ENCODE measurements at regions not wholly inside any gene's neighbourhood (a gene's known extent, or its start where the extent isn't known, plus 50 kb on each side); places are given as distances from the start of the nearest gene placed in this dataset.

- DNase-seq: no peak
- peaks cover 0 to 2% (median 0%) of the 10 kb centered on the region in 8 donors for H3K9me3 Mint-ChIP-seq
- Histone ChIP-seq H3K36me3 (ENCODE audit: insufficient read depth, low read length) (no peaks in the 10 kb centered on the region), H3K27ac (ENCODE audit: low read depth, low read length) (no peak overlapping the region), H3K4me3 (ENCODE audit: low read length in 2 of 2) (no peak overlapping the region), H3K4me1 (ENCODE audit: insufficient read depth, low read length) (no peaks in the 10 kb centered on the region), H3K27me3 (ENCODE audit: insufficient read depth, low read length) (no peaks in the 10 kb centered on the region), H3K9me3 (ENCODE audit: control insufficient read depth in 1 of 2, low read length in 2 of 2) (no peaks in the 10 kb centered on the region)
- H3K4me1 Mint-ChIP-seq: no peaks in the 10 kb centered on the region
- H3K27me3 Mint-ChIP-seq: peaks cover 3 to 5% of the 10 kb centered on the region in 2 donors
- POLR2A ChIA-PET (ENCODE audit: partially characterized antibody): no interaction called here
- H3K27ac Mint-ChIP-seq: no peak overlapping the region
- intact Hi-C loops (cut with micrococcal nuclease): no loop called here
- CTCF ChIA-PET (ENCODE audit: partially characterized antibody): no interaction called here
- H3K4me3 Mint-ChIP-seq: no peak overlapping the region
- H3K36me3 Mint-ChIP-seq: no peaks in the 10 kb centered on the region
Measured at GRCh38 chr17:73694491-73694890, 50.2 kb upstream of the SDK2 start.

DNA sequence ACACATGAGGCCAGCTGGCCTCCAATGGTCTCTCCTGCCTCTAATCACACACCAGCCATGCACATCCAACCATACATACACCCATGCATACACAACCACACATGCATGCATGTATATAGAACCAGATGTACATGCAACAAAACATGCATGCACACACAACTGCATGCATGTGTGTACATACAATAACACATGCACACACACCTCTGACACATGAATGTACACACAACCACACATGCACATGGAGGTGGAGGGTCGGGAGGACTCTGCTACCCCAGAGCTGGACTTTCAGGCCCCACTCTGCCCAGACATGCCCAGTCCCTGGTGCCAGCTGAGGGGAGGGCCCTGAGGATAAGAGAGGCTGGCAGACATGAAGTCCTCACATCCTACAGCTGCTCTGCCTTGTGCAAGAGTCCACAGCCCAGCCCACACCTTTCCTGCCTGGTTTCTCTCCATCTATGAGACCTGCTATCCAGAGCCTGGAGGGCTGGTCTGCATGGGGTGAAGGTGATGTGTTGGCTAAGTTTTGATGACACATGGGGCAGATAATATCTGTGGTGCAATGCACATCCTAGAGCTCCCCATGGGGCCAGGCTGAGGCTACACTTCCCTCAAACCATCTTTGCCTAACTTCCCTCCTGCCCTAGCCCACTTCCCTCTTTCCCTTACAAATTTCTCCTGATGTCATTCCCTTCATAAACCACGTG is 50.9 kb upstream of the SDK2 start:
- ChIA-PET POLR2A (ENCODE audit: partially characterized antibody) (no interaction called here), CTCF (ENCODE audit: partially characterized antibody) (no interaction called here)
- no peaks in the 10 kb centered on the region for H3K27me3 ChIP-seq (ENCODE audit: insufficient read depth, low read length)
- no peaks in the 10 kb centered on the region for H3K36me3 ChIP-seq (ENCODE audit: insufficient read depth, low read length)
- H3K4me1 Mint-ChIP-seq: no peaks in the 10 kb centered on the region
- intact Hi-C loops (cut with micrococcal nuclease): no loop called here
- peaks cover 0 to 2% (median 0%) of the 10 kb centered on the region in 8 donors for H3K9me3 Mint-ChIP-seq
- H3K4me1 ChIP-seq (ENCODE audit: insufficient read depth, low read length): no peaks in the 10 kb centered on the region
- no peaks in the 10 kb centered on the region for H3K36me3 Mint-ChIP-seq
- peaks cover 3% of the 10 kb centered on the region in 2 donors for H3K27me3 Mint-ChIP-seq
- H3K9me3 ChIP-seq (ENCODE audit: control insufficient read depth in 1 of 2, low read length in 2 of 2): no peaks in the 10 kb centered on the region
- H3K27ac Mint-ChIP-seq: no peak overlapping the region
- H3K4me3 Mint-ChIP-seq: peak overlapping the region in 1 of 8 donors; percentile 7
- no peak for DNase-seq
- H3K27ac ChIP-seq (ENCODE audit: low read depth, low read length): no peak overlapping the region
- no peak overlapping the region for H3K4me3 ChIP-seq (ENCODE audit: low read length in 2 of 2)

- Mint-ChIP-seq H3K4me3 (no peak overlapping the region), H3K36me3 (no peaks in the 10 kb centered on the region), H3K9me3 (peaks cover 0 to 2% (median 0%) of the 10 kb centered on the region in 8 donors), H3K27ac (no peak overlapping the region), H3K27me3 (peaks cover 3 to 6% of the 10 kb centered on the region in 2 donors), H3K4me1 (no peaks in the 10 kb centered on the region)
- H3K27me3 ChIP-seq (ENCODE audit: insufficient read depth, low read length): no peaks in the 10 kb centered on the region
- no peak overlapping the region for H3K27ac ChIP-seq (ENCODE audit: low read depth, low read length)
- no peaks in the 10 kb centered on the region for H3K4me1 ChIP-seq (ENCODE audit: insufficient read depth, low read length)
- no peak overlapping the region for H3K4me3 ChIP-seq (ENCODE audit: low read length in 2 of 2)
- no peaks in the 10 kb centered on the region for H3K9me3 ChIP-seq (ENCODE audit: control insufficient read depth in 1 of 2, low read length in 2 of 2)
- CTCF ChIA-PET (ENCODE audit: partially characterized antibody): no interaction called here
- POLR2A ChIA-PET (ENCODE audit: partially characterized antibody): no interaction called here
- H3K36me3 ChIP-seq (ENCODE audit: insufficient read depth, low read length): no peaks in the 10 kb centered on the region
- no peak for DNase-seq
- intact Hi-C loops (cut with micrococcal nuclease): no loop called here
Measured at GRCh38 chr17:73696251-73696650, 52.0 kb upstream of the SDK2 start.

DNA sequence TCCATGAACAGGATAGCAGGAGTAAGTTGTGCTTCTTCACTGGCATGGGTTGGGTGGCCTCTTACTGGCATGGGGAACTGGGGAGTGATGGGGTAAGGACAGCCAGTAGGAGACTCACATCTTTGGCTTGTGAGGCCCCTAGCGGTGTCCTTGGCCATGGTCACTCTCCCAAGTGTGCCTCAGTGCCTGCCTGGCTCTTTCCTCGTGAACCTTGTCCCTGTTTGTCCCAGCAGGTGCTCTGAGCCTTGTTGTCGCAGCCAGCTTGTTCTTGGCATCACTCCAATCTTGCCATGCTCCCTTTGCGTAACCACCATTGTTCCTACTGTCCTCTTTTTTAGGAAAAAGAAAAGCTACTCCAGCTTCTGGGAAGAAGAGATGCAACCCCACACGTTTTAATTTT is 53.6 kb upstream of the SDK2 start:
- Histone ChIP-seq H3K27me3 (ENCODE audit: insufficient read depth, low read length) (no peaks in the 10 kb centered on the region), H3K4me1 (ENCODE audit: insufficient read depth, low read length) (no peaks in the 10 kb centered on the region), H3K27ac (ENCODE audit: low read depth, low read length) (no peak overlapping the region), H3K9me3 (ENCODE audit: control insufficient read depth in 1 of 2, low read length in 2 of 2) (no peaks in the 10 kb centered on the region), H3K4me3 (ENCODE audit: low read length in 2 of 2) (no peak overlapping the region), H3K36me3 (ENCODE audit: insufficient read depth, low read length) (no peaks in the 10 kb centered on the region)
- Mint-ChIP-seq H3K4me3 (no peak overlapping the region), H3K4me1 (no peaks in the 10 kb centered on the region), H3K27ac (no peak overlapping the region), H3K9me3 (peaks cover 0 to 2% (median 0%) of the 10 kb centered on the region in 8 donors), H3K27me3 (peaks cover 3 to 4% of the 10 kb centered on the region in 2 donors), H3K36me3 (no peaks in the 10 kb centered on the region)
- intact Hi-C loops (cut with micrococcal nuclease): no loop called here
- CTCF ChIA-PET (ENCODE audit: partially characterized antibody): no interaction called here
- POLR2A ChIA-PET (ENCODE audit: partially characterized antibody): no interaction called here
- no peak for DNase-seq

DNA sequence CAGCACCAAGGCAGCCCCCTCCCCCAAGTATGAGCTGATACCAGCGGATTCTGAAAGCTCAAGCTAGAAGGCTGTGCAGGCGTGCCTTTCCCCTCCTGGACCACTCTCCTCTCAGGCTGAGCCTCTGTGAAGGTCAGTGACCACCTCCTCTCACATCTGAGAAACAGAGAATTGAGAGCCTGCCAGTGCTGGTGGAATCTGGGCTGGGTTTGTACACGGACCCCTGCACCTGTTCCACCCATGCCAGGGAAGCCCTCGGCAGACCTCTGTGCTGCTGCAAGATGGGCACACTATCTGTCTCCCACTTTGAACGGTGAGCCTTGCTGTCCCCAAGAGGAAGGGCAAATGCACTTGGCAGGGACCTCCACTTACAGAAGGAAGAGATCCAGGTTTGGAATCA is 54.7 kb upstream of the SDK2 start:
- Histone ChIP-seq H3K9me3 (ENCODE audit: control insufficient read depth in 1 of 2, low read length in 2 of 2) (no peaks in the 10 kb centered on the region), H3K27ac (ENCODE audit: low read depth, low read length) (no peak overlapping the region), H3K4me3 (ENCODE audit: low read length in 2 of 2) (no peak overlapping the region), H3K4me1 (ENCODE audit: insufficient read depth, low read length) (no peaks in the 10 kb centered on the region), H3K36me3 (ENCODE audit: insufficient read depth, low read length) (no peaks in the 10 kb centered on the region), H3K27me3 (ENCODE audit: insufficient read depth, low read length) (no peaks in the 10 kb centered on the region)
- POLR2A ChIA-PET (ENCODE audit: partially characterized antibody): no interaction called here
- intact Hi-C loops (cut with micrococcal nuclease): no loop called here
- DNase-seq: no peak
- no peak overlapping the region for H3K4me3 Mint-ChIP-seq
- H3K27me3 Mint-ChIP-seq: peaks cover 3 to 6% of the 10 kb centered on the region in 2 donors
- peaks cover 0 to 2% (median 0%) of the 10 kb centered on the region in 8 donors for H3K9me3 Mint-ChIP-seq
- H3K36me3 Mint-ChIP-seq: no peaks in the 10 kb centered on the region
- H3K4me1 Mint-ChIP-seq: no peaks in the 10 kb centered on the region
- H3K27ac Mint-ChIP-seq: no peak overlapping the region
- CTCF ChIA-PET (ENCODE audit: partially characterized antibody): no interaction called here

DNA sequence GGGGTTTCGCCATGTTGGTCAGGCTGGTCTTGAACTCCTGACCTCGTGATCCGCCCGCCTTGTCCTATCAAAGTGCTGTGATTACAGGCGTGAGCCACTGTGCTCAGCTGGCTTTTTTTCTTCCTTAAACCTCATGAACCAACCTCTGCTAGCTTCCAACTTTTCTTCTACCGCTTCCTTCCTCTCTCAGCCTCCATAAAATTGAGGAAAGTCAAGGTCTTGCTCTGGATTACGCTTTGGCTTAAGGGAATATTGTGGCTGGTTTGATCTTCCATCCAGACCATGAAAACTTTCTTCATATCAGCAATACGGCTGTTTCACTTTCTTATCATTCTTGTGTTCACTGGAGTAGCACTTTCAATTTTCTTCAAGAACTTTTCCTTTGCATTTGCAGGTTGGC is 57.5 kb upstream of the SDK2 start:
- H3K36me3 ChIP-seq (ENCODE audit: insufficient read depth, low read length): no peaks in the 10 kb centered on the region
- ChIA-PET CTCF (ENCODE audit: partially characterized antibody) (interaction anchor here (0.7 kb wide), 1 partner anchor 46 kb away, joined by 3 read pairs; no protein-coding TSS in a partner anchor), POLR2A (ENCODE audit: partially characterized antibody) (no interaction called here)
- H3K27ac ChIP-seq (ENCODE audit: low read depth, low read length): no peak overlapping the region
- Mint-ChIP-seq H3K4me3 (no peak overlapping the region), H3K36me3 (no peaks in the 10 kb centered on the region), H3K27me3 (peaks cover 4 to 10% of the 10 kb centered on the region in 2 donors), H3K27ac (peak overlapping the region in 1 of 7 donors; percentile 30), H3K9me3 (no peaks in the 10 kb centered on the region), H3K4me1 (no peaks in the 10 kb centered on the region)
- no peak overlapping the region for H3K4me3 ChIP-seq (ENCODE audit: low read length in 2 of 2)
- intact Hi-C loops (cut with micrococcal nuclease): no loop called here
- H3K9me3 ChIP-seq (ENCODE audit: control insufficient read depth in 1 of 2, low read length in 2 of 2): no peaks in the 10 kb centered on the region
- H3K27me3 ChIP-seq (ENCODE audit: insufficient read depth, low read length): no peaks in the 10 kb centered on the region
- DNase-seq: no peak
- no peaks in the 10 kb centered on the region for H3K4me1 ChIP-seq (ENCODE audit: insufficient read depth, low read length)

DNA sequence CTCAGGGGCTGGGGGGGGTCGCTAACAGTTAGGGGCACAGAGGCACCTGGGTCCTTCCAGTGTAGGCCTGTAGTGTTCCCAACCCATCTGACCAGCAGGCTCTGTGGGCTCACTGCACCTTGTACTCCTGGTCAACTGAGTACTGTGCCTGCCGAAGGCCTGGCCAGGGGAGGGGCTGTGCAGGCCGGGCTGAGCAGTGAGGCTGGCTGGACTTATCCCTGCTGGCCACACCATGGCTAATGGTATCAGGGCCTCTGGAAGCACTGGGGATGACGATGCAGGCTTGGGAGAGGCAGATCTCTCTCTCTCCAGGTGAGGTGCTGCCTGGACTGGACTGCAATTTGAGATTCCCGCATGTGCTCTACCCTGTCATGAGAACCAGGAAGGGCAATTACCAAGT is 58.9 kb upstream of the SDK2 start:
- Histone ChIP-seq H3K9me3 (ENCODE audit: control insufficient read depth in 1 of 2, low read length in 2 of 2) (no peaks in the 10 kb centered on the region), H3K27ac (ENCODE audit: low read depth, low read length) (no peak overlapping the region), H3K36me3 (ENCODE audit: insufficient read depth, low read length) (no peaks in the 10 kb centered on the region), H3K27me3 (ENCODE audit: insufficient read depth, low read length) (no peaks in the 10 kb centered on the region), H3K4me1 (ENCODE audit: insufficient read depth, low read length) (no peaks in the 10 kb centered on the region), H3K4me3 (ENCODE audit: low read length in 2 of 2) (no peak overlapping the region)
- Mint-ChIP-seq H3K36me3 (no peaks in the 10 kb centered on the region), H3K27me3 (peaks cover 9% of the 10 kb centered on the region in 2 donors), H3K4me3 (no peak overlapping the region), H3K9me3 (peaks cover 0 to 7% (median 1%) of the 10 kb centered on the region in 8 donors), H3K27ac (no peak overlapping the region), H3K4me1 (no peaks in the 10 kb centered on the region)
- DNase-seq: no peak
- intact Hi-C loops (cut with micrococcal nuclease): no loop called here
- CTCF ChIA-PET (ENCODE audit: partially characterized antibody): interaction anchor here (1.4 kb wide), 1 partner anchor 273 kb away, joined by 6 read pairs; no protein-coding TSS in a partner anchor
- POLR2A ChIA-PET (ENCODE audit: partially characterized antibody): no interaction called here
